ENCODE measurements at regions not wholly inside any gene's neighbourhood (a gene's known extent, or its start where the extent isn't known, plus 50 kb on each side); places are given as distances from the start of the nearest gene placed in this dataset.

DNA sequence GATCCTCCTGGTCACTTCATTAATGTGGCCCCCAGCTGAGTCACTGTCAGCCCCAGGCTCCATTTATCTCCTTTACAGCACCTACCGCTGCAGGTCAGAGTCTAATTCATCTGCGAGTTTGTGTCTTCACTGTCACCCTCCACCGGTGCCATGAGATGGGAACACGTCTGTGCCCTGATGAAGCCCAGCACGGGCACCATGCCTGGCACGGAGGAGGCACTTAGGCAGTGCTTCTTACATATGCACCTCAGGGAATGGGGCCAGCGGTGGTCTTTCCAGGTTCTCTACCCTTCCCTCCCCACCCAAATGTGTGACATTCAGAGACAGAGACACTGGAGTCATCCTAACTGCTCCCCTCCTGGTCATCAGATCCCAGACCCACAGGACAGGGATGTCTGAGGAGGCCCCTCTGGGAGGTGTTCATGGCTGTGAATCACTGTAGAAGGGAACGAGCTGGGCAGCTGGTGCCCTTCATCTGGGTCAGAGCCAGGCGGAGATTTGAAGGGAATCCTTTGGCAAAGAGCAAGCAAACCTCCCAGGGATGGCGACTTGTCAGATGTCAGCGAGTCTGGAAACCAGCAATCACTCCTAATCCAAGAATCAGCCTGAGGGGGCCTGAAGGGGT lies 364.6 kb downstream of the PREX1 start:
- DNase-seq (no peak), ATAC-seq (no peak)
- Histone ChIP-seq H3K4me3 (no peak overlapping the region), H3K36me3 (no peaks in the 10 kb centered on the region), H3K27me3 (no peaks in the 10 kb centered on the region), H3K9me3 (no peaks in the 10 kb centered on the region), H3K4me1 (no peaks in the 10 kb centered on the region), H3K27ac (no peak overlapping the region)
- TF ChIP-seq, protein P1, sequence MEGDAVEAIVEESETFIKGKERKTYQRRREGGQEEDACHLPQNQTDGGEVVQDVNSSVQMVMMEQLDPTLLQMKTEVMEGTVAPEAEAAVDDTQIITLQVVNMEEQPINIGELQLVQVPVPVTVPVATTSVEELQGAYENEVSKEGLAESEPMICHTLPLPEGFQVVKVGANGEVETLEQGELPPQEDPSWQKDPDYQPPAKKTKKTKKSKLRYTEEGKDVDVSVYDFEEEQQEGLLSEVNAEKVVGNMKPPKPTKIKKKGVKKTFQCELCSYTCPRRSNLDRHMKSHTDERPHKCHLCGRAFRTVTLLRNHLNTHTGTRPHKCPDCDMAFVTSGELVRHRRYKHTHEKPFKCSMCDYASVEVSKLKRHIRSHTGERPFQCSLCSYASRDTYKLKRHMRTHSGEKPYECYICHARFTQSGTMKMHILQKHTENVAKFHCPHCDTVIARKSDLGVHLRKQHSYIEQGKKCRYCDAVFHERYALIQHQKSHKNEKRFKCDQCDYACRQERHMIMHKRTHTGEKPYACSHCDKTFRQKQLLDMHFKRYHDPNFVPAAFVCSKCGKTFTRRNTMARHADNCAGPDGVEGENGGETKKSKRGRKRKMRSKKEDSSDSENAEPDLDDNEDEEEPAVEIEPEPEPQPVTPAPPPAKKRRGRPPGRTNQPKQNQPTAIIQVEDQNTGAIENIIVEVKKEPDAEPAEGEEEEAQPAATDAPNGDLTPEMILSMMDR (IDR thresholded peaks at IDR 0.05): no peak
- no peak for TF ChIP-seq POLR2A (IDR thresholded peaks at IDR 0.05)
- WGBS (ENCODE audit: insufficient coverage, low coverage, low lambda C conversion rate, missing lambda C conversion rate): 49% methylated on average over 7 of the region's 11 CpGs
- intact Hi-C loops (cut with DNase I): no loop called here

DNA sequence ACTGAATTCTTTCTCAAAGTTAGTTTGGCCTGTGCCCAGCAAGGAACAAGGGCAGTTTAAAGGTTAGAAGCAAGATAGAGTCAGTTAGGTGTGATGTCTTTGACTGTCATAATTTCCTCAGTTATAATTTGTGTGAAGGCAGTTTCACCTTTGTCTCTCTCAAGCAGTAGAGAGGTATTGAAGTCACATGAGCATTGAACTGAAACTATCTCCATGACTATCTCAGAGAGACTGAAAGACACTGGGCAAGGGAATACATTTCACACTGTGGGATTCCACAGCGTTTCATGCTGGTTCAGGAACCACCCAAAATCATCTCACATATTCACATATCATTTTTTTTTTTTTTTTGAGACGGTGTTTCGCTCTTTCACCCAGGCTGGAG lies 366.1 kb downstream of the PREX1 start:
- ATAC-seq: no peak
- Histone ChIP-seq H3K36me3 (no peaks in the 10 kb centered on the region), H3K9me3 (no peaks in the 10 kb centered on the region), H3K27ac (no peak overlapping the region), H3K27me3 (no peaks in the 10 kb centered on the region), H3K4me3 (no peak overlapping the region), H3K4me1 (no peaks in the 10 kb centered on the region)
- DNase-seq: no peak
- TF ChIP-seq POLR2A (IDR thresholded peaks at IDR 0.05): no peak
- TF ChIP-seq, protein P1 (IDR thresholded peaks at IDR 0.05): no peak
- intact Hi-C loops (cut with DNase I): no loop called here
- 71% methylated on average over 3 of the region's 3 CpGs for WGBS (ENCODE audit: insufficient coverage, low coverage, low lambda C conversion rate, missing lambda C conversion rate)

DNA sequence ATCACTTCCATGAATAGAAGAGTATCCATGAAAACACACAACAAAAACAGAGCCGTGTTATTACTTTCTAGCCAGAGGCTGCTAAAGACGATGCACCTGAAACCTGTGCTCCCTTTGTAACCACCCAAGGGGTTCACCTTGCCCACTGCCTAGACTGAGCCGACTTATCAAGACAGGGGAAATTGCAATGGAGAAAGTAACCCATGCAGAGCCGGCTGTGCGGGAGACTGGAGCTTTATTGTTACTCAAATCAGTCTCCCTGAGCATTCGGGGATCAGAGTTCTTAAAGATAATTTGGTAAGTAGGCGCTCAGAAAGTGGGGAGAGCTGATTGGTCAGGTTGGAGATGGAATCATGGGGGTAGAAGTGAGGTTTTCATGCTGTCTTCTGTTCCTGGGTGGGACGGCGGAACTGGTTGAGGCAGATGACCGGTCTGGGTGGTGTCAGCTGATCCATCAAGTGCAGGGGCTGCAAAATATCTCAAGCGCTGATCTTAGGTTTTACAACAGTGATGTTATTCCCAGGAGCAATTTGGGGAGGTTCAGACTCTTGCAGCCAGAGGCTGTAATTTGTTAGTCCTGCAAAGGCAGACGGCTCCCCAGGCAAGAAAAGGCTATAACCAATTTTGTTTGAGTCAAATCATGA lies 366.6 kb downstream of the PREX1 start:
- H3K36me3 ChIP-seq: no peaks in the 10 kb centered on the region
- no peaks in the 10 kb centered on the region for H3K9me3 ChIP-seq
- WGBS (ENCODE audit: insufficient coverage, low coverage, low lambda C conversion rate, missing lambda C conversion rate): 45% methylated on average over 11 of the region's 12 CpGs
- H3K27ac ChIP-seq: no peak overlapping the region
- ATAC-seq (no peak), DNase-seq (no peak)
- intact Hi-C loops (cut with DNase I): no loop called here
- TF ChIP-seq, protein P1 (IDR thresholded peaks at IDR 0.05): no peak
- no peak for TF ChIP-seq POLR2A (IDR thresholded peaks at IDR 0.05)
- no peak overlapping the region for H3K4me3 ChIP-seq
- H3K27me3 ChIP-seq: no peaks in the 10 kb centered on the region
- H3K4me1 ChIP-seq: no peaks in the 10 kb centered on the region

DNA sequence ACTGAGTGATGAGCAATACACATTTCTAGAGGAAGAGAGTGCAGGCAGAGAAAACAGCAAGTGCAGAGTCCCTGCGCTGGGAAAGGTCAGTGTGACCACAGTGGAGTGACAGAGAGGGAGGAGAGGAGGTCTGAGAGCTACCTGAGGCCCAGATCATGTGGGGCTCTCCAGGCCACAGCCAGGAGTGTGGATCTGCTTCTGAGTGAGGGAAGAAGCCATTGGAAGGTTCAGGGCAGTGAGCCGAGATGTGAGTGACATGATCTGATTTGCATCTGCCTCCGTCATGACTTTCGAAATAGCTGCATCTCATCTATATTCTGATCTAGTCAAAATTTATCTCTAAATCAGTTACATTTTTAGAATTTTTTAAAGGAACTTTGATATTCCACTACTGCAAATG lies 367.1 kb downstream of the PREX1 start:
- H3K27ac ChIP-seq: no peak overlapping the region
- intact Hi-C loops (cut with DNase I): no loop called here
- no peak for DNase-seq
- no peaks in the 10 kb centered on the region for H3K4me1 ChIP-seq
- WGBS (ENCODE audit: insufficient coverage, low coverage, low lambda C conversion rate, missing lambda C conversion rate): 43% methylated on average over 3 of the region's 4 CpGs
- TF ChIP-seq POLR2A (IDR thresholded peaks at IDR 0.05): no peak
- TF ChIP-seq, protein P1 (IDR thresholded peaks at IDR 0.05): no peak
- no peaks in the 10 kb centered on the region for H3K27me3 ChIP-seq
- ATAC-seq: no peak
- no peaks in the 10 kb centered on the region for H3K36me3 ChIP-seq
- H3K4me3 ChIP-seq: no peak overlapping the region
- H3K9me3 ChIP-seq: no peaks in the 10 kb centered on the region

Data from right lobe of liver (tissue), 6 donors.